ENCODE measurements at regions not wholly inside any gene's neighbourhood (a gene's known extent, or its start where the extent isn't known, plus 50 kb on each side); places are given as distances from the start of the nearest gene placed in this dataset.
"Not testable (repeated sequence)": the region's sequence is repeated elsewhere in the genome, so short reads cannot be mapped to it uniquely, and the experiment has no call there.

DNA sequence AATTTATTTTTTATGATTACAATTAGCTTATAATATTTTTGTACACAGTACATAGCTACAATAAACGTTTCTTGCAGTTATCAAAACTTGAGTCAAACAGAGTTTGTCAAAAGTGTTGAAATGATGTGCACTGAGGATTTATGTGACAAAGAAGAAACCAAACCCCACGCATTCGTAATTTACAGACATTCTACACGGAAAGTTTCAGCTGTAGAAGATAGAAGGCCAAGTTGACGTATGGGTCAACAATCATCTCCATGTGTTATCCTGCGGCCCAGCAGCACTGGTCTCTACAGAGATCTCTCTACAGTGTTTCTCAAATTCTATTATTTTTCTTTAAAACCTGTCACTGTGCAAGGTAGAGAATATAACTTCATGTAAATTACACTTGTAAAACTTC is 1507.6 kb downstream of the PCDH9 start:
- no peak for DNase-seq

DNA sequence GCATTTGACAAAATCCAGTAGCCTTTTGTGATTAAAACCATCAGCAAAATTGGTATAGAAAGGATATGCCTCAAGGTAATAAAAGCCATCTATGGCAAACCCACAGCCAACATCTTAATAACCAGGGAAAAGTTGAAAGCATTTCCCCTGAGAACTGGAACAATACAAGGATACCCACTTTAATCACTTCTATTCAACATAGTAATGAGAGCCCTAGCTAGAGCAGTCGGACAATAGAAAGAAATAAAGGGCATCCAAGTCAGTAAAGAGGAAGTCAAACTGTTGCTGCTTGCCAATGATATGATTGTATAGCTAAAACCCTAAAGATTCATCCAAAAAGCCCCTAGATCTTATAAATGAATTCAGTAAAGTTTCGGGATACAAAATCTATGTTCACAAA is 1510.3 kb downstream of the PCDH9 start:
- DNase-seq, result no peak

DNA sequence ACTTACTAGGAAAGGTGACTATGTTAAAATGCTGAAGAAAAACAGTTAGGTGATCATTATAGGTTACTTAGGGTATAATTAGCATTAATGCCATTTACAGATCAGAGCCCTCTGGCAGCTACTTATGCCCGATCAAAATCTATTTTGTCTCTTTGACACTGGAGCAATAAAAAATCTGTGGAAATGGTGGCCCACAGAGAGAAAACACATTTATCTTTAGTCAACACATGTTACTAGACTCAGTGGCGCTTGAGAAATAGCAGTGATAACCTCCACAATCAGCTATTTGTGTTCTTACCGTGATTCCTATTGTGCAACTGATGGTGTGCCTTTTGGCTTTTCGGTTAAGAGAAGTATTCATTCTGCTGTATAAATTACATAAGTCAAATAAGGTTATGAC is 1519.6 kb downstream of the PCDH9 start:
- DNase-seq, result no peak

DNA sequence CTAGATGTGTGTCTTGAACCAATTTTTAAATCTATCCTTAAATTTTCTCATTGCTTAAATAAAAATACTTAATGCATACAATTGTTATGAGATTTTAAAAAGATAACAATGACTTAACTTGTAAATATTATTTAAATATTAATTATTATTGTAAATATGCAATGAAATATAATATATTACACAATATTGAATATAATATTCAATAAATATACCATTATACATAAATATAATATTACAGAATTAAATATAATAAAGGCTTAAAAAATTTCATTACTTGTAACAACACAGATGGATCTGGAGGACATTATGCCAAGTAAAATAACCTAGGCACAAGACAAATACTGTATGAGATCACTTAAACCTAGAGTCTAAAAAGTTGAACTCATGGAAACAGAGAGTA is 1532.3 kb downstream of the PCDH9 start:
- no peak for DNase-seq

DNA sequence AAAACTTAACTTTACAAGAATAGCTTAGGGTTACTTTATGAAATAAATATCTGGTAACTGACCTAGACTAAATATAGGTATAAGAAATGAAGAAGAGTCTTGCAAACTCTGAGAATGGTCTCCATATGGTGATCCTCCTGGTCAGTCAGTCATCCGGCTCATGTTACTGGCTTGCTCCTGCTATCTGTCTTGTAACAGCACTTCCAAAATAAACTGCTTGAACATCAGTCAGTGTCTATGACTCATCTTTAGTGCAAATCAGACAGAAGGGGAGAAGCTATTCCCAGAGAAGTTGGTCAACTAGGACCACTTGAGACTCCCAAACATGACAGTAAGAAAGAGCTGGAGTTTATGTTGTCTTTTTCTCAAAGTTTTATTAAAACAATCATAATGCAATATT is 1550.9 kb downstream of the PCDH9 start:
- no peak for DNase-seq

DNA sequence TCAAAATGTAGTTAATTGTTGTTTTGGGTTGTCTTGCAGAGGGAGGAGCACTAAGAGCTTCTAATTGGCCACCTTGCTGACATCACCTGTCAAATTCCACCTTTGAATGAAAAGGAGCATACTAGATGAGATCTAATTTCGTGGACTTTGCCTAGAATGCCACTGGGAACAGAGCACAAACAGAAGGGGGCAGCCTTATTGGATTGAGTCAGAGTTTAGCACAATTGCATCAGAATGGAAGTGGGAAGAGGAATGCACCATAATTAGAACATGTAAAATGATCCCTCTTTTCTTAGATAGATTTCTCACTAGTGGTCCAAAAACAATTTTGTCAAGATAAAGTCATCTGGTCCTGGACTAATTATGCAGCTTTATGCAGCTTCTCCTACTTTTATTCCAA is 1552.2 kb downstream of the PCDH9 start:
- no peak for DNase-seq

DNA sequence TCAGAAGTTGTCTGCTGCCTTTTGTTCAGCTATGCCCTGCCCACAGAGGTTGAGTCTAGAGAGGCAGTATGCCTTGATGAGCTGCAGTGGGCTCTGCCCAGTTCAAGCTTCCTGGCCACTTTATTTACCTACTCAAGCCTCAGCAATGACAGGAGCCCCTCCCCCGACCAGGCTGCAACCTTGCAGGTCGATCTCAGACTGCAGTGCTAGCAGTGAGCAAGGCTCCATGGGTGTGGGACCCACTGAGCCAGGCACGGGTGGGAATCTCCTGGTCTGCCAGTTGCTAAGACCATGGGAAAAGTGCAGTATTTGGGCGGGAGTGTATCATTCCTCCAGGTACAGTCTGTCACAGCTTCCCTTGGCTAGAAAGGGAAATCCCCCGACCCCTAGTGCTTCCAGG is 1554.8 kb downstream of the PCDH9 start:
- DNase-seq, result not testable (repeated sequence)

DNA sequence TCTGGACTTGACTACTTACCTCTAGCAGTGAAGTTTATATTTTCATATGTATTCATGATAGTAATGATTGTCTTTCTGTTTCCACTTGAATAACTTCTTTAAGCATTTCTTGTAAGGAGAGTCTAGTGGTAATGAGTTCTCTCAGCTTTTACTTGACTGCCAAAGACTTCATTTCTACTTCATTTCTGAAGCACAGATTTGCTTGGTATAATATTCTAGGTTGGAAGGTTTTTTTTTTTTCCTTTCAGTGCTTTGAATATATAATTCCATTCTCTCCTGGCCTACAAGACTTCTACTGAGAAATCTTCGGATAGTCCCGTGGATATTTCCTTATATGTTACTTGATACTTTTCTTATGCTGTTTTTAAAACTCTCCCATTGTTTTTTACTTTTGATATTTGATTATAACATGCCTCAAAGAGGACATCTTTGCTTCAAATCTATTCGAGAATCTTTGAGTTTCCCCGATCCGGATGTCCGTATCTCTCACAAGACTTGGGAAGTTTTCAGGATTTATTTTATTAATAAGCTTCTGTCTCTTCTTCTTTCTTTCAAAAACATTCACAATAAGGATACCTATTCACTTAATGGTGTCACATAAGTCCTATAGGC is 1560.0 kb downstream of the PCDH9 start:
- DNase-seq, result no peak

DNA sequence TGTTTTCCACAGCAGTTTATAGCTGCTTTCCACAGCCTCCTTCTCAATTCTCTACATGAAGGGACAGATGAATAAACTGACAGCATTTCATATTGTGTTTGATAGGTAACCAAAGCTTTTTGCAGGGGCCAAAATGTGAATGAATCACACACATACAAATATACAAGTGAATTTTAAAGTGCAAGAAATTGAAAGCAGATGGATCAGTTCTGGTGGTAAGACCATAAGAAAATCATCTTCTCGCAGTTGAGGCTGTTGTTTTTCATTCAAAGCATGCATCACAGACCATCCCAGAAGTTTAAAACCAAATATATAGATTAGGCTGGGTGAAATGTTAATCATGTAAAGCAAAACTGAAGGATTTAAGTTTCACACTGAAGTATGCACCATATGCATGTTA is 1569.4 kb downstream of the PCDH9 start:
- DNase-seq, result no peak

DNA sequence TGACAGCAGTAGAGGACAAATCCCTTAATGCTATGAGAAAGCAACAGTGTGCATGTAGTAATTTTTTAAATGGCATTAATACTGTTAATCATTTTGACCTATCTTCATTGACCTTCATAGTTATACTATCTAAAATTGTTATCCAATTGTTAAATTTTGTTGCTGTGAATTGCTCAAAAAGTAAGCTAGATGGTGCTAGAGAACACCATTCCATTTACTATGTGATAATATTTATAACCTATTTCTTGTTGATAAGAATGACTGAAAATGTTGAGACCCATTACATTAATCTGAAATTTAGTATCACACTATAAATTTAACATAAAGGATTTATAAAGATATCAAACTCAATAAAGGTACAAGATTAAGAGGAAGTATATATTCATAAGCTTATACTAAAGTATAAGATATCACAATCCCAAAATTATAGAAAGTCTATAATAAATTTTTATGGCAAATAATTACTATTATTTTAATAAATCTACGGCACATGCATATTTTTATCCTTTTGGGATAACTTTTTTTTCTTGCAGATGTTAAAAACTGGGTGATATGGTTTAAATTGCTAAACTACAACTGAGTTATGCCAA is 1573.3 kb downstream of the PCDH9 start:
- DNase-seq, result no peak

DNA sequence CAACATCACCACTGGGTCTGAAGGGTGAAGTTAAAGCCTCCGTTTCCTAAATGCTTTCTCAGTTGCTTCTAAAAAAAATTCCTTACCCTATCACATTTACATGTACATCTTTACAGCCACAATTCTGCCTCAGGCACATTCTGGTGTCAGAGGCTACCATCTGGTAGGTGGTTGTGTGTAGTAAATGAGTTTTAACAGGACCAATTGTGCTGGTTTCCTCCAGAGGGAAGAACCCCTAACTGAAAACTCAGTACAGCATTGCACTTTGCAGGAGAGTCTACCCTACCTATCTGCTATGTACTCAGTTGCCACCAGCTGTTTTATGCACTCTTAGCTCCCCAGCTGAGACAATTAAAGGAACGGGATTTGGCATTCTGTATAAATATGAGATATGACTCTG is 1576.5 kb downstream of the PCDH9 start:
- no peak for DNase-seq

DNA sequence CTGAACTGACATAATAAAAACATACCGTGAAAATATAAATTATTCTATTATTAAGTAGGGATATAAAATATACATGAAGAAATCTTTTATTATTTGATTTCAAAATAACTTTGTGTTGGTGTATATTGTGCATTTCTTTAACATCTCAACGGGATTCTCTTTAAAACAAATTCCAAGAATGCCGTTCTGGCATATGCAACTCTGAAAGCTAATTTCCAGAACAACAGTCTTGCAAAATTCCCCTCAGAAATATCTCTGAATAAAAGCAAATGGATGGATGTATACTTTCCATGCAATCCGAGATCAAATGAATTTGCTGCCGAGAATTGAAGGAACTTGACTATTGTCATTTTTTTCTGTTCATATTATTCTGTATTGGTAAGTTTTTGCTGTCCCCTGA is 1579.8 kb downstream of the PCDH9 start:
- DNase-seq, result no peak

DNA sequence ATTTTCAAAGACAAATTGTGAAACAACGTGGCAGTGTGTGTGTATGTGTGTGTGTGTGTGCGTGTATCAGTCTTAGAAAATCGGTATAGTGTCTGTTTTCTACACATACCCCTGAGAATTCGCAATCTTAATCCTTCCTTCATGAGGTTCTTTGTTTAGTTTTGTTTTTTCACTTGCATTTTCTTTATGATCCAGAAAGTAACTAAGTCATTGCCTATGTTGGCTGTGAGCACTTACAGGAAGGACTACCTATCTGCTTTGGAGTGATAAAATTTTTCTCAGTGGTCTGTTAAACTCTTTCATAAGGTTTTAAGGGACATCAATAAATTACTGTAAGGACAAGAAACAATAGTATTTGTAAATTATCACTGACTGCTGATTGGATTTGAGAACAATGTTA is 1587.1 kb downstream of the PCDH9 start:
- no peak for DNase-seq

DNA sequence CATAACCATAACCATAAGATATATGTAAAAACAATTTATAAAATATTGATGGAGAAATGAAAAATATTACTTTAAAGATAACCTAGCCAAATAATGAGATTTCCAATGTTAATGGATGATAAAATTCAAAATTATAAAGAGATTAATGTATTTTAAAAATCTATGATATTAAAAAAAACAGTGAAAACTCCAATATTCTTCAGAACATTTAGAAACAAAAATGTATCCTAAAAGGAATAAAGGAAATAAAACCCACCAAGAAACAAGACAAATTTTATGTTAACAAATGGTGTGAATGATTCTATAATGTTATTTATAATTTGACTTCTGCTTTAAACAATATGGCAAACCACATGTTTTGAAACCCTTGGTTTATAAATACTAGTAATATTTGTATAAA is 1587.8 kb downstream of the PCDH9 start:
- no peak for DNase-seq

DNA sequence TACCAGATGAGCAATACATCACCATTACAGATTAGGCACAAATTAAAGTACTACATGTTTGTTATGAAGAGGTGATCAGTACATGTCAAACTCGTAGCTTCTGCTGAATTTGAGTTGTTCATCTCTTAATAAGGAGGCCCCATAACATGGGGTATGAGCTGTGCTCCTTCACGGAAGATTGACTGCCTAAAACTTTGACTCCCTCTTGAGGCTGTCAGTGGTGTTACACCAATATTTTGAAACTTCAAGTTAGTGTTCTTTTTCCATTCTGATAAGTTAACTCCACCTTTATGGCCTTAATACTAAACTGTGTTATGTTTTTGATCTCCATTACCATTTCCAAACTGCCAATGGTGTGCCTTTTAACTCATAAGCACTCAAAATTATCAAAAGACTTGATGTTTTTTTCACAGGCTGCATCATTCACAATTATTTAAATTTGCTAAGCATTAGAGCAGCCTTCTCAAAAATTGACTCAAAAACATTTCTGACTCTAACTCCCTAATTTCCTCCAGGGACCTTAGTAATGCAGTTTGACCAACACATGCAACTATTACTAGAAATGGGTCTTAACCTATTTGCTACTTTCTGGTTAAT is 1591.5 kb downstream of the PCDH9 start:
- DNase-seq, result no peak

DNA sequence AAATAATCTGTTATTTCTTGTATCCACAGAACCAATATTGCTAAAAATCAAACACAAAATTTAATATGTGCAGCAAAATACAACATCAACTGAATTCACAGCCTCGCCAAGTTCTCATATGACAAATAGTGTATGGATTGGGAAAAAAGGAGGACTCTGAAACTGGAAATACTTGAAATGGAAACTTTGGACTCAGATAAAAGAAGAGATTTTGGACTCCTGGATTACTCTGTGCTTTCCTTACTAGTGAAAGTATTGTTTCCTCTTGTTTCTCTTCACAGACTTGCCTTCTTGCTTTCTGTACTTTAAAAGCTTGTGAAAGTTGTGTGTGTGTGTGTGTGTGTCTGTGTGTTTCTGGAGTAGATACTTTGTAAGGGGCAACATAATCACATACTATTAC is 1596.3 kb downstream of the PCDH9 start:
- DNase-seq, result no peak

DNA sequence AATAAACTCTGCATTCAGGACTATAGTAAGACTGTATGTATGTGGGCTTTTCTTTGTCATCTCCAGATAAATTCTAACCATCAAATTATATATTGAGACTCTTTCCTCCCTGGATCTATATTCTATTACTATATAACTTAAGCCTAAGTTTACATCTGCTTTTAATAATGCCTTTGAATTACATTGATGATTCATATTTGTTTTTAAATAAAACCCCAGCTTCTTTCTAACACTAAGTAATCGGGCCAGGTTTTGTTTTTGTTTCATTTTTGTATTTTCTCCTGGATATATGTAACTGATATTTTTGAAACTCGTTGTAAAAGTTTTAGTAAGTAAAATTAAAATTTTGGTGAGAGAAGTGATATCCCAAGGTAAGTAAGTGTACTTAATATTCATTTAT is 1599.1 kb downstream of the PCDH9 start:
- no peak for DNase-seq

DNA sequence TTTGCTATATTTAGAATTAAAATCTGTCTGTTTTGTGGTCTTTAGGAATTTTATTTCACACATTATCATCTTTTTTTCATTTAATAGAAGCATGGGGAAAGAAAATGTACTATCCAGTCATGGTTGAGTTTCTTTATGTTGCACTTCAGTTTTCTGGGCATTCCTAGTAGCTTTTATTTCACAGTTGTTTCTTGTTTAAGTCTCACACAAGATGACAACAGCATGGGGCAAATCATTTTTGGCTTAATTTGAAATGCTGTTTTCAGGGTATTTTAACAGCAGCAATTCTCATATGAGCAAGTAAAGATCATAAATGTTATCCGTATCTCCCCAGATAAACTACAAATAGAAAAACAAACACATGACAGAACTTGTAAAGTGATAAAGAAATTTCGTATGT is 1600.2 kb downstream of the PCDH9 start:
- no peak for DNase-seq

DNA sequence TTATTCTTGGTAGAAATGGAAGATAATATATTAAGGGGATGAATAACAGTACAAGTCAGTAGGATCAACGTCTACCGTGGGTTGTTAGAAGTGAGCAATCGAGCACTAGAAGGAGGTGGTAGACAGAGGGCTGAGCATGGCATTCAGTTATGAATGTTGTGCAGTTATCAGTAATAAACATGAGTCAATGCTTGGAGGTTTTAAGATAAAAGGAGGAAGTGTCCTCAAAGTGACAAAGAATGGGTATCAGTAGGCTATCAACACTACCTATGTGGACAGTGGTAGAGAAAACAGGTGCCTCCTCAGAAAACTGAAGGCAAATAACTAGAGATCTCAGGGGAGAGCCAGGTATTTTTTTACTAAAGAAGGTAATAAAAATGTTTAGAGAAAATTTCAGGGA is 1607.0 kb downstream of the PCDH9 start:
- no peak for DNase-seq

DNA sequence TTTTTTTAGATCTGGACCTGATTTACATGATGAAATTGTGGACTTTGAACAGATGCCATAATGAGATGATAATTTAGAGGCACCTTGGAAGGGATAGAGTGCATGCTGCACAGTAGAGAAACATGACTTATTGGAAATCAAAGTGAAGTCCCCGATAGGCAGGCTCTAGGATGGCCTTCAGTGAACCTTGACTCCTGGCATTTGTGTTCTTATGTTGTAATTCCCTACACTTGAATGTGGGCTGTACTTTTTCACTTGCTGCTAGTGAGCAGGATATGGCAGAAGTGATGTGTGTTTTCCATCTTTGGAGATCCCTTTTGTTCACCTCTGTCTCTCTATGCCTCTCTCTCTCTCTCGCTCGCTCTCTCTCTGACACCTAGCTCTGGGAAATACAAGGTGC is 1614.6 kb downstream of the PCDH9 start:
- no peak for DNase-seq

DNA sequence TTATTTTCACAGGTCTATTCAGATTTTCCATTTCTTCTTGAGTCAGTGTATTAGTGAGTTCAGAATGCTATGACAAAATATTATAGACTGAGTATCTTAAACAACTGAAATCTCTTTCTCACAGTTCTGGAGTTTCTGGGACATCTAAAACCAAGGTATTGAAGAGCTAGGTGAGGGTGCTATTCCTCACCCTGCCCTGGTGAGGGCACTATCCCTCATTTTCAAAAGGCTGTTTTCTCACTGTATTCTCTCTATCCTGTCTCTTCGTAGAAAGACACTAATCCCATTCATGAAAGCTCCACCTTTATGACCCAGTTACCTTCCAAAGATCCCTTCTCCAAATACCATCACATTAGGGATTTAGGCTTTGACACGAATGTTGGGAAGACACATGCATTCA is 1617.1 kb downstream of the PCDH9 start:
- no peak for DNase-seq

DNA sequence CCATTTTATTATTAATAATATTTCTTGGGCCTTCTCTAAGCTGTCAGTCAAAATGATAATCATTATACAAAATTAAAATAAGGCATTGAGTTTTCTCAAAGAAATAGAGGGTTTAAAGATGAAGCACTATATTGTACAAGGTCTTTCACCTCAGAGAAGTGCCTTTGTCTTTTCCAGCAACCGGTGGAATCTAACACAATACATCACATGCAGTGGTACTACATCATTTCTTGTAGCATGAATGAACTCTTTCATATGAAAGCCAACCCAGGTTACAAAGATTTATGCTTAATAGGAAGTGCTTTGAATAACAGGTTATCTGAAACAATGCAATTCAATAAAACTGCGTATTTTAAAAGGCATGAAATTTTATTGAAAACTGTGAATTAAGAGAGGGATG is 1620.8 kb downstream of the PCDH9 start:
- DNase-seq, result no peak

DNA sequence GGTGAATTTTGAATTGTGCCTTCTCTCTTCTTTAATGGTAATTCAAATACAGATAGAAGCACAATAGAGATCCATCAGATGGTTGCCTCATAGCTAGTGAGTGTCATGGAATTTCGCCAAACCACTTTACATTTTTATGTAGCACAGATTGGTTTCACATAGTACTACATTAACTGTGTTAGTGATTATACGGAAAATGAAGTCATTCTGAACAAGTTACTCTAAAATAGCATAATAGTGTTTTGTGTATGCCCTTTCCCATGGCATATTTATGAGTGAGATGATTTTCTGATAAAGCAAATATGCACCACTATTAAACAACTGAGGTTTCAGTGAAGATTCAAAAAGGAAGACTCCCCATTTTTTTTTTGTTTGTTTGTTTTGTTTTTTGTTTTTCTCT is 1623.5 kb downstream of the PCDH9 start:
- DNase-seq, result no peak

DNA sequence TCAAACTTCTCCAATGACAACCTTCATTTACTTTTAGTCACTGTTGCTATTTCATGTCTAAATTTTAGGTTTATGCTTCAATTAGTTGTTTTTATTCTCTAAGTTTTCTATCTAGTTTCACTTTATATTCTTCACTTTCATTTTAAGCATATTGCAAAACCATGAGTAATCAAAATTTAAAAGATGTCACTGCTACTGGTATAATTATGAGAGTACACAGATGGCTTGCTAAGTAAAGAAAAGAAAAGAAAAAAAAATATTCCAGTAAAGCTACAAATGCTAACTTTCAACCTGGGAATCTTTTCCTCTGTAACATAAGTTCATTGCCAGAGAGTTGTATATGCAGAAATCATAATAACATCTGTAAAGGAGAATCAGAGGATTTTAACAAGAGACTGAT is 1624.7 kb downstream of the PCDH9 start:
- no peak for DNase-seq

All from amygdala (tissue), 56 donors.